OCI-M1 (cell line): ENCODE measurements at regions not wholly inside any gene's neighbourhood (a gene's known extent, or its start where the extent isn't known, plus 50 kb on each side); places are given as distances from the start of the nearest gene placed in this dataset.

ENCODE experiments used
- DNase-seq: peaks from one replicate; lab custom pipeline; 2025; lab: John Stamatoyannopoulos, UW

DNA sequence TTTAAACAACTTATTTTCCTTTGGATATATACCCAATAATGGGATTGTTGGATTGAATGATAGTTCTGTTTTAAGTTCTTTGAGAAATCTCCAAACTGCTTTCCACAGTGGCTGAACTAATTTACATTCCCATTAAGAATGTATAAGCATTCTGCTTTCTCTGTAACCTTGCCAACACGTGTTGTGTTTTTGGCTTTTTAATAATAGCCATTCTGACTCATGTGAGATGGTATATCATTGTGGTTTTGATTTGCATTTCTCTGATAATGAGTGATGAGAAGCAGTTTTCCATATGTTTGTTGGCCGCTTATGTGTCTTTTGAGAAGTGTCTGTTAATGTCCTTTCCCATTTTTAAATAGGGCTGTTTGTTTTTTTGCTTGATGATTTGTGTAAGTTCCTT is 155.6 kb upstream of the PITX2 start:
- DNase-seq: no peak

DNA sequence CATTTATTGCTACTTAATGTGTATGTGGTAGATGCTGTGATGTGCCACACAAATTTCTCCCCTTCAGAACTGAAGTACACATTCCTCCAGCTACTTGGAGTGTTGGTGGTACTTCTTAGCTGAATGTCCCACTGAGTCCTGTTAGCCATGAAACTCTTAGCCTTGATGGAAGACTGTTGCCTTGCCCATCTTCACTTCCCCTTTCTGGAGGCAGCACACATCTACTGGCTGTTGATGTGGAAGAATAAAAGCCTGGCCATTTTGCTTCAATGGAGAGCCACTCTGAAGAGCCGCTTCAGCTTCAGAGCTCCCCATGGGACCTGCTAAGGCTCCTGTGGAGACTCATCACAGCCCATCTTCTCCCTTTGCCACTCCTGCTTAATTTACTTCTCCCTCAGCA is 157.7 kb upstream of the PITX2 start:
- DNase-seq: peak; percentile 20

DNA sequence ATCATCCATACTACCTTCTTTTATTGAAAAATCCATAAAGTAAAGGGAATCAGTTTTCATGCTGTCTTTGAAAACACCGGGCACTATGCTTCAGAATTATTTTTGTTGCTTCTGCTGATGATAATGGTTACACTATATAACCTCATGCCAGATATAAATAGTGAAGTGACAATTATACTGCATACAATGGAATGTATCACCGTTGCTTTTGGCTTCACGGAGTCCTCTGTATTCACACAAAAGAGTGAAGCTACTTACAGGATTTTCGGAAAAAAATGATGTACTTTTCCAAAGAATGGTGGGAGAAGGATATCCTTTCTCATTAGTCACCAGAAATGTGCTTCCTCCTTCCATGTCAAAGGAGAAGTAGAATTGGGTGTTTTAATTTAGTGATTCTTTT is 159.1 kb upstream of the PITX2 start:
- no peak for DNase-seq

DNA sequence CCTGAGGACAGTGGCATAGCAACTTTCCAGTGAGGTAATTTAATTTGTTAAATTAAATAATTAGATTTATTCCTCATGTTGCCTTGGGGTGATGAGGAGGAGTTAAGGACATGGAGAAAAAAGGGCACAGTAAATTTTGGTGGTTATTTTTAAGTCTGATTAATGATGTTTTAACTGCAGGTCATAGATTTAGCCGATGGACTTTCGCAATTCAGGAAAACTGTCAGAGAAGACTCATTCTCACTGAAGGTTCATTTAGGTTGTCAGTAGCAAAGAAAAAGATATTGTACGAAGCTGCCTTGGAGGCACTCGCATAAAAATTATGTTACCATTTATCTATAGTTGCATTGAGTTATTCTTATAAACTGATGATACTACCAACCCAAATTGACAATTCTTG is 164.2 kb upstream of the PITX2 start:
- DNase-seq: no peak

DNA sequence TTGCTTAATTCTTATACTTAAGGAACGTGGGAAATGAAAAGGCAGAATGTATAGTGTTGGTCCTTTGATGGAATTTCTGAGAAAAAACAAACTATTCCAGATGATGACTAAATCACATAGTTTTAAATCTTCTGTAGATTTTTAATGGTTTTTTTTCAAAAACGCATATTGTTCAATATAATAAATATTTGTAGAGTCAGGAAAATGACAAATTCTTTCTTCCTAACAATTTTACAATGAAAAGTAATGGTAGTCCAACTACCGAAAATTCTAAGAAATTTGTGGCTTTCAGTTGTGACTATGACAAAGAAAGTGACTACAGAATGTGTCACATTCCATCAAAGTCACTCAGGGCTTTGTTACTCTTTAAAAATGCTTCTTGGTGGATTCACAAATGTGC is 164.8 kb upstream of the PITX2 start:
- no peak for DNase-seq

DNA sequence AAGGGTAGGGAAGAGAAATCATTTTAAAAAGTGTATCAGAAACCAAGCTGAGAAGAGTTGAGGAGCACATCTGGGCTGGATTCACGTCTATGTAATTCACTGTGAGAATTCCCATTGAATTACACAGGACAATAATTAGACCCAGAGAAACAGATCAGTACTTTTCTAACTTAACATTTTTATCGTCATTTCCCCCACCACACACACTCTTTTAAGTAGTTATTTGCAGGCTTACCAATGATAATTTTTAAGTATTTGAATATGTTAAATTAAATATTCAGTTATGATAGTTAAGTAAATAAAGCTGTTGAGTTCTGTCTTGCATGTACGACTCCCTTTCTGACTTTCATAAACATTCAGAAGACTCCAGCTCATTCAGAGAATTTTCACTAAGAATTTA is 165.4 kb upstream of the PITX2 start:
- no peak for DNase-seq

DNA sequence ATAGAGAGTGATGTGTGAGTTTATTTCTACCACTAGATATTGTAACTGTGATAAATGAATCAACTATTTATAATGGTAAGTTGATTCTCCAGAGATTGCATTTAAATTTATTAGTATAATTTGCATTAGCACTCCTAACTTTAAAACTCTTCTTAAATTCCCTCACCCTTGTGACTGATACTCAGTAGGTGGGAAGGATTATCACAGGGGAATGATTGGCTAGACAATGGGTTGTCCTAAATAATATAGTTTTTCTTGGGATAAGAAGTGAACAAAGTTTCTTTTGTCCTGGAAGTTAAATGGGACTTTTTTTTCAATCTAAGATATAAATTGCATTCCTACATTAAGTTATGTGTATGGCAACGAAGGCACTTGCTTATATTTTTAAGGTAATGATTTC is 169.2 kb upstream of the PITX2 start:
- DNase-seq: no peak

DNA sequence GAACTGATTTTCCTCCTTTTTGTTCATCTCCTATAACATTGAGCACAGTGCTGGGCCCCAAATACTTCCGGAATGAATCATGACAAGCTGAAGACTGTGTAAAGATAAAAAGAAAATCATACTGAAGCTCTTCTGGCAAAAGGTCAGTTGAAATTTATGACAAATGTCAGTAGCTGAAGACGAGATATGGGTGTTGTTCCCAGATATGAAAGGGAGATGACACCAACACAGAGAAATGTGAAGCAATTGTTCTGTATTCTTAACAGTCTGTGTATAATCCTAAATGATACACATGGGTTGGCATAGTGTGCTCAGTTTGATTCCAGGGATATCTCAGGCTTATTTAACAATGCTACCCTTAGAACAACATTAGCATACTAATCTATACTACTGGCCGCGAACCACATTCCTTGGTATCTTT is 170.5 kb upstream of the PITX2 start:
- peak; percentile 51 for DNase-seq

DNA sequence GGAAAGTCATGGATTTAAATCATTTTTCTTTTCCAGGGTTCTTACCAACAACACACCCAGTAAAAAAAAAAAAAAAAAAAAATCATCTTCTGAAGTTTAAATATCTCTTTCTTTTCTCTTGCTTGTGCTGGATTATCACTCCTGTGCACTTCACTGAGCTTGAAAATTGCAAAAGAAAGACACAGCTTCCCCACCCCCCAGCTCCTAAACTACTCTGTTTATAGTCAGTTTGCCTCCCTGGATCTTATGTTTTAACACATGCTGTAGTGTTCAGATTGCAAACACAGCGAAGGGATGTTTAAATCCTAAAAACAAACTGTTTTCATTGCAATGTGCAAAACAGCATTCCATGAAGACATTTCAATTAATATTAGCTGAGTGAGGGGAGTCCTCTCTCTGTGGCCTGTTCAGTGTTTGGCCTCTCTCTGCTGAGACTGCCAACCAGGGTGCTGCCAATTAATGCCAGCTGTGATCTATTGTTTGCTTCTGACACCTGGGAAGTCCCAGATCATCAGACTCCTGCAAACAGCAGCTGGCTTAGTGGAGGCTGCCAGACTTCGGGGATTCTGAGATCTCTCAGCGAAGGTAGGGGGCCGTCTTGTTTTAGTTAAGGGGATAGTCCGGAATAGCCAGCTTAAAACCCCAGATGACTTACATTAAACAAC is 171.1 kb upstream of the PITX2 start:
- DNase-seq: no peak

DNA sequence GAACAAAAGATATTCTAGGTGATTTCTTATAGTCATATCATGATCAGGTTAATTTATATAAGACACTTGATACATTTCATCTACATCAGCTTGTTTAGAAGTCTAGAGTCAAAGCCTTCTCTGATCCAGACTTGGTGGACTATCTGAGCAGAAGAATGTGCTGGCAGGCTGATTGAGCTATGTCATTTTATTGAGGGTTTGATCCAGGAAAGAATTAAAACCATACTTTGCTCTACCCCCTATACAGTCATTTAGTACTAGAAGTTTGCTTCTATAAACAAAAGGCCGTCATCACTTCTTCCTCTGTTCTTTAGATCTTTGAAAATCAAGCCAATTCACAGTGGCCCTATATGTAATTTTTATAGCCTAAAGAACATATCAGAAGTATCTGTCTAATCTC is 173.1 kb upstream of the PITX2 start:
- DNase-seq: no peak

DNA sequence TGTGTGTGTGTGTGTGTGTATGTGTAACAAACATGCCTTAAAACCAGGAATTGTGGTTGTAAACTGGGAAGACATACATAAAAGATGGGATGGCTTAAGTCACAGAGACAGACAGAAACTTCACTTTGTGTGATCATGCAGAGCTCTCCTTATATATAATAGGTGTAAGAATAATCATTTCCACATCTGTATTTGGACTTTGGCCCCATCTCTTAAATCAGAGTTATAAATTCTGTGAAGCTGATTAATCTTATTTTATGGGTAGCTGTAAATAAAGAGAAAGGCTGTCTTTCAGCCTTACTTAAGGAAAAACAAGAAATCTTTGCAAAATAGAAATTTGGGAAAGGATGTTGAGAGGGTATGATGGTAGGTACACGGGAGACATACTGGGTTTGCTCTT is 174.6 kb upstream of the PITX2 start:
- DNase-seq: no peak

DNA sequence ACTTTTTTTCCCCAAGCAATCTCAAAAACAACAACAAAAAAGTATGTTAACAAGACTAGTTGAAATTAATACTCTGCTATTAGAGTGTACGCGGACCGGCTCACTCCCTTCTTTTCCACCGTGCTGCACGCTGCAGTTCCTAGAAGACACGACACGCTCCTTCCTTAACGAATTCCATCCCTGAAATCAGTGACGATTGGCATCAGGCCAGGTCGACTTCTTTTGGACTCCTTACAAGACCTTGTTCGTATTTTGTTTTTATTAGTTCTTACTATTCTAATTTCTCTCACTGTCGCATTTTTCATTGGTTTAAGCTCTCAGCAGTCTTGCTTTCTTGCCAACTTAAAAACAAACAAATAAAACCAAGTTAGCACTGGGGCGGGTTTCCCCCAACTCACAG is 175.8 kb upstream of the PITX2 start:
- no peak for DNase-seq

DNA sequence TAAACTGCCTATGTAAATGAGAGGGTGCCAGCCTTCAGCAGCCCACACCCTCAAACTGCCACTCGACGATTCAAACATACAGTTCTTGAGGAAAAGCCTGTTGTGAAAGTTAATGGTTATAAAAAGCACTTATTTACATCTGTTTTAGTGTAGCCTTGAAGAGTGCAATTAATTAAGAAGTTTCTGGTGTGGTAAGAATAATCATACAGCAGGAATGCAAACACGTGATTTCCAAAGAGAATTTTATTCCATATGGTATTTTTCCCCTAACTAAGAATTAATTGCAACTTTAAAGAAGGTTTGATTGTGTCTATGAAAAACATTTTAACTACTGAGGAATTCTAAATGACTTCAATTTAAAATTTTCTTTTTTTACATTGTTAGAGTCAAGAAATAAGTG is 176.3 kb upstream of the PITX2 start:
- no peak for DNase-seq

DNA sequence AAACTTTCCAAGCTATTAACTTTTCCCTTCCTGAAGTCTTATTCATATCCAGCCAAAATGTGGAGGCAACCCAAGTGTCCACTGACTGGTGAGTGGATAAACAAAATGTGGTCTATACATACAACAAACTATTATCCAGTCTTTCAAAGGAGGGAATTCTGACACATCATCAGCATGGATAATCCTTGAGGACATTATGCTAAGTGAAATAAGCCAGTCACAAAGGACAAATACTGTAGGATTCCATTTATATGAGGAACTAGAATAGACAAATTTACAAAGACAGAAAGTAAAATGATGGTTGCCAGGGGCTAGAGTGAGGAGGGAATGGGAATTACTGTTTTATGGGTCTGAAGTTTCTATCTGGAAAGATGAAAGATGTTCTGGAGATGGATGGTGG is 178.7 kb upstream of the PITX2 start:
- no peak for DNase-seq

DNA sequence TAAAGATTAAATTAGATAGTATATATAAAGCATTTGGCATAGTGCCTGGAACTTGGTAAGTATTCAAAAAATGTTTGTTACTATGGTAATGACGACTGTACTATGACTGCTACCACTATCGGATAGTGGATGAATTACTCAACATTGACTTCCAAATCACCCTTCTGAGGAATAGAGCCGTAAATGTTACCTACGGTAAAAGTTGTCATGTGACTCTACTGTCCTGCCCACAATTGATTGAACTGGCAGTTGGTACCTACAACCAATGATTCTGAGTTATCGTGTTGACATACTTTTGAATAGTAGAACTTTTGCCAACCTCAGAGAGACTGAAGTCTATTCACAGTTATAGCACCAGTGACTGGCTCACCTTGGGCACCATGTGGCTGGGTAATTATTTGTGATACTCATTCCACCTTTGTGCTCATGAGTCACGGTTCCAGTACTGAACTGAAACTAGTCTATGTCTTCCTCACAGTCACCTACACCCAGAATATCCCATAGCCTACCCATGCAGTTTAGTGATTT is 185.5 kb upstream of the PITX2 start:
- DNase-seq: no peak

DNA sequence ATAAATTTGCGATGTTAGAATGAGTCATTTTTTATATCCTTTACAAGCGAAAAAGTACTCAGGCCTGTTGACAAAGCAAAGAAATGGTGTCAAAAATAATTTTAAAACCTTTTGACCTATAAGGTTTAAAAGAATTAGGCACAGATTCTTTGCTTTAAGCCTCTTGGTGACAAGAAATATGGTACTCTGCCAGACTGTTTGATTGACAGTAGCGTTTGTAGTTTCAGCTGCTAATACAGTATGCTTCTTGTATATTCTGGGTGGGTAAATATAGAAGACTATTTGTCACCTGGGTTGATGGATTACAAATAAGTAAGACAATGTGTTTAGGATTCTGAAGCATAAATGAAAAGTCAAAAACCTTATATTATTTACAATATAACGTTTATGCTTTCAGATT is 193.1 kb upstream of the PITX2 start:
- no peak for DNase-seq

DNA sequence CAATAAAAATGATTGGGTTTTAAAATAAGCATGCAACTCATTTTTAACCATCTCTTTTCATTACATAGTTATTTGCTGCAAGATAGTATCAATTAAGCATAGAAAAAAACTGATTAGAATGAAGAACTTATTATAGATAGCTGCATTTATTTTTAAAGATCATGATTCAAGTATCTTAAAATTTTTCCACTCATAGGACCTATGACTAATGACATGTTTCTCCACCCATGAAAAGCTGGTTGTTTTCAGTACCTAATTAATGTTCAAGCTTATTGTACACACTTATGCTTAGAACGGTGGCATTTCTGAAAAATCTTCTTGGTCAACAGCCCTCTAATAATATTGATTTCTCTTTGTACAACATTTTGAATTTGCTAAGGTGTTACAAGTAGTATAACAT is 193.5 kb upstream of the PITX2 start:
- no peak for DNase-seq

DNA sequence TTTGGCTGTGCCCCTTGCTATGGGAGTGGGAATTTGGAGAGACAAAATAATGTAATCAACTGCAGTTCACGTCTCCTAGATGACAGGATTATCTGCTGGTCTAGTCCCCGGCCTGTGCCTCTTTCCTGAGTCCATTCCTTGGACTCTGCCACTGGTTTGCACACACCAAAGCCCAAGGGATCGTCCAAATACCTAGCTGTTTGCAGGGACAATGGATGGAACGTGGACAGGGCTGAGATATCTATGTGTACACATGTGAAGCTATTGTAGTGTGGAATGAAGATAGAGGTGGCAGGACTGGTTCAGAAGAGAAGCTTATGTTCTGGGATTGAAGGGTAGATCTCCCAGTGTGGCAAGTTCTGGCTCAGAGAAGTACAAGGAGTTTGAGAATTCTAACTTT is 198.3 kb upstream of the PITX2 start:
- DNase-seq: no peak

DNA sequence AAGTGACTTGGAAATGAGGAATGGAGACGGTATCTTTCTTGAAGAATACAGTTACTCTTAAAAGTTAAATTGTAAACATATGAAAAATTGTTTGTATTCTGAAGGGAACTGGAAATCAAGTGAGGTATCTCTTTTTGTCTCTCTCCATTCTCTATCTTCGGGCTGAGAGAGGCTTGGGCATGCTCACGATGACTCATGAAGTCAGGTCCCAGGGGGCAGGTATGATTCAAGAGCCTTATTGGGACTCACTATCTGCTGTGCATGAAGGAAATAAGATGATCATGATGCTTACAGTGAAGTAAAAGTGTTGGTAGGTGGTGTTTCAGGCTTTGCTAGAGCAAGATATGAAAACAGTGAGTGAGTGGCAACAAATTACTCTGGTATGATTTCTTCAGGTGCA is 200.4 kb upstream of the PITX2 start:
- DNase-seq: no peak

DNA sequence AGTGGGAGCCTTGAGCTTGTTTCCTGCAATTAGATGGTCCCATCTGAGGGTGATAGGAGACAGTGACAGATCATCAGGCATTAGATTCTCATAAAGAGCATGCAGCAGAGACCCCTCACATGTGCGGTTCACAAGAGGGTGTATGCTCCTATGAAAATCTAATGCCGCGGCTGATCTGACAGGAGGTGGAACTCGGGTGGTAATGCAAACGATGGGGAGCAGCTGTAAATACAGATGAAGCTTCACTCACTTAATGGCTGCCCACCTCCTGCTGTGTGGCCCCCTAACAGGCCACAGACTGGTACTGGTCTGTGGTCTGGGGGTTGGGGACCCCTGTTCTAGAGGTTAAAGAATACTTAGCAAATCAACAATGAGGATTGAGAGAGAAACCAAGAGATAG is 201.5 kb upstream of the PITX2 start:
- DNase-seq: no peak

DNA sequence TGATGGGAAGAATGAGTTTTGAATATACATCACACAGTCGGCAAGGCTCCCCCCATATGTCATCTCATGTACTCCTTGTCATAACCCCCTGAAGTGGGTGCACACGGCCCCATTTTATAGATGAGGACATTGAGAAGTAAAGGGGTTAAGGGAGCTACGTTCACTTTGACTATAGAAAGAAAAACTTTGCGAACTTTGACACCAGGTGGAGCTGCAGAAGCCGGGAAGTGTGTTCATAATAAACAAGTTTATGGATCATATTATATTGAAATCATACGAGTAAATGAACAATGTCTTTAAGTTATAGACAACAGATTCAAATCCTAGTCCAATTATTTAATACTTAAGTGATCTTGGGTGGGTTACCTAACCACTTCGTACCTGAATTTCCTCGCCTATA is 203.8 kb upstream of the PITX2 start:
- no peak for DNase-seq

DNA sequence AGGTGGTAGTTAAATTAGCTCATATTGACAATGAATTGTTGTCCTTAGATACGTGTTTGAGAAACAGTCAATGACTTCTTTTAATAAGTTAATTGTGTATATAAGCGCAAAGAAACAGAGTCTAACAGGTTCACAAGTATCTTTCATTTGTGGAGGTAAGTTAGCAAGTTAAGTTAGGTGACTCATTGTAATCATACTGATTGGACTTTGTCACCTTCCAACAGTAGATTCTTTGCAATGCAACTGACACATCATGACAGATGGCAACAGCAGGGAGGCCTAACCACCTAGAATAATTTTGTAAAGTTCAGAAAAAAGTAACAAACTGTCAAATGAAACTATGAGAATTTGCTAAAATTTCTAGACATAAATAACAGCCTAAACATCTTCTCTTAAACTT is 207.6 kb upstream of the PITX2 start:
- no peak for DNase-seq

DNA sequence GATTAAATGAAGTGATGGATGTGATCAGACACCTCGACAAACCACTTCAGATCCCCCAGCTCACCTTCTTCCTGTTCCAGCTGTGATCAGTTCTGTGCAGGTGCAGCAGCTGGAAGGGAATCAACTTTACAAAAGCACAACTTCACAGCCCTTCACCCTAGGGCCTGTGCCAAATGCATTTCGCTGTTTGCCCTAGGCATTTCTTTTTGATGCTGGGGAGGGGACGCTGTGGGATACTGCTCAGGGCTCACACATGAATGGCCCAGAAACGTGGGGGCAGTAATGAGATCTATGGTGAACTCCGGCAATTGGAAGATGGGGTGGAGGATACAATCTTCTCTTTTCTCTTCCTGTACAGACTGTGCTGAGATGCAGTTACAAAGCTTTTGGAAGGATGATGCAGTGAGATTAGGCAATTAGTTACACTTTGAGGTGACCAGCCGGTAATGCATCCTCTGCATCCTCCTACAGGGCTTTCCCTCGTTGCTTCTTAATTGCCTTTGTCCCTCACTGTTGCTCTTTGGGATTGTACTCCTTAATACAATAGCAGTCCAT is 215.1 kb upstream of the PITX2 start:
- no peak for DNase-seq

DNA sequence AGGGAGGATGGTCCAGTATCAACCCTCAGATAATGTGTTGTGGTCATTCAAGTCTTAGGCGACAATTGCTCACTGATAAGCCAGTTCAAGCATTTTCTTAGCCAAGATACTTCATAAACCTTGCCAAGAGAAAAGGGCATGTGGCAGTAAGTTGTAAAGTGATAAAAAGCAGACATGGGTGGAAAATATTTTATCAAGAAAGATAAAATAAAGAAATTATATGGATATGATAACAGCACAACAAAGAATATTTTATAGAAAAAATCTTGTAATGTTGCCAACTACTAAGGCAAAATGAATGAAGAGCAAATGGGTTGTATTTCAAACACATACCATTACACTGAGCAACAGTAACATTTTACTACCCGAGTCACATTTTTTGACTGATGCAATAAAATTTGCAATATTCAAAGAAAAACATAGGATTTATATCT is 217.4 kb upstream of the PITX2 start:
- peak; percentile 26 for DNase-seq
